G401.6 (cell line): ENCODE measurements at regions not wholly inside any gene's neighbourhood (a gene's known extent, or its start where the extent isn't known, plus 50 kb on each side); places are given as distances from the start of the nearest gene placed in this dataset.

ENCODE experiments used
- FAIRE-seq: peaks from 2 replicates; lab custom pipeline; 2012; peaks lifted over from hg19 to GRCh38; lab: Jason Lieb, UNC

DNA sequence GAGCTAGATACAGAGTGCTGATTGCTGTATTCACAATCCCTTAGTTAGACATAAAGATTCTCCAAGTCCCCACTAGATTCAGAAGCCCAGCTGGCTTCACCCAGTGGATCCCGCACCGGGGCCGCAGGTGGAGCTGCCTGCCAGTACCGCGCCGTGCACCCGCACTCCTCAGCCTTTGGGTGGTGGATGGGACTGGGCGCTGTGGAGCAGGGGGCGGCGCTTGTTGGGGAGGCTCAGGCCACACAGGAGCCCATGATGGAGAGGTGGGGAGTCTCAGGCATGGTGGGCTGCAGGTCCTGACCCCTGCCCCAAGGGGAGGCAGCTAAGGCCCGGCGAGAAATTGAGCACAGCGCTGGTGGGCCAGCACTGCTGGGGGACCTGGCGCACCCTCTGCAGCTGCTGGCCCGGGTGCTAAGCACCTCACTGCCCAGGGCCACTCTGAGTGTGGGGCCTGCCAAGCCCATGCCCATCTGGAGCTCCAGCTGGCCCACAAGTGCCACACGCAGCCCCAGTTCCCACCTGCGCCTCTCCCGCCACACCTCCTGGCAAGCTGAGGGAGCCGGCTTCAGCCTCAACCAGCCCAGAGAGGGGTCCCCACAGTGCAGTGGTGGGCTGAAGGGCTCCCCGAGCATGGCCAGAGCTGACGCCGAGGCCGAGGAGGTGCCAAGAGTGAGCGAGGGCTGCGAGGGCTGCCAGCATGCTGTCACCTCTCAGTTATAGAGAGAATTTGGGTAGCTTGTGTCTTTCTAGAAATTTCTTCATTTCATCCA lies 417.6 kb downstream of the METTL15 start:
- no peak for FAIRE-seq

DNA sequence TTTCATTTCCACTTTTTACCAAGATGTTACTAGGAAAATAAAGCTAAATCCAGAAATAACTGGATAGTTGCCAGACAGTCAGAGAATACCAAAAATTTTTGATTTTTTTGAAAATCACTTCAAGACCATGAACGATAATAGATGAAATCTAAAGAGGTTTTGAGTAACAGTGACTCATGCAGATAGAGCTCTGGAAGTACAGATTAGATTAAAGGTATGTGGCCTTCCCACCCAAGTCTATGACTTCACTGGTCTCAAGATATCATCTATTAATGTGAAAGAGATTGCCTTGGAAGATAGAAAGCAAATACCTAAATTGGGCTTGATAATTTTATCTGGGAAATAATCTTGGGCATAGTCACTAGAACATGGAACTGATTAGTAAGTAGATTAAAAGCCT lies 415.9 kb downstream of the METTL15 start:
- FAIRE-seq, result no peak

DNA sequence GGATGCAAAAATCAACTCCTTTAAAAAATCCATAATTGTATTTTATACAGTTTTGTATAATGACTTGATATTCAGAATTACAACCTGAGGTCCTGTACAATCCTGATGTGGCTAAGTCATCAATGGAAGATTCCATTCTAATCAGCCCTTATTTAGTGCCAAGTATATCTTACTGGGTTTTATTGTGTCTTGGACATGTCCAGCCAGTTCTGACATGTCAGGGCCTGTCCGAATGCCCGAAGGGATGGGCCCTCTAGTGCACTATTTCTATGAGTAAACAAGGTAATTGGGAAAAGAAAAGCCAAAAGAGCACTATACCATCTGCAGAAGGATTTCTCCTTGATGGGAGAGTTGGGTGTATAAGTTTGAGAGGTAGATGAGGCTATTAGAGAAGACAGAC lies 412.9 kb downstream of the METTL15 start:
- no peak for FAIRE-seq

DNA sequence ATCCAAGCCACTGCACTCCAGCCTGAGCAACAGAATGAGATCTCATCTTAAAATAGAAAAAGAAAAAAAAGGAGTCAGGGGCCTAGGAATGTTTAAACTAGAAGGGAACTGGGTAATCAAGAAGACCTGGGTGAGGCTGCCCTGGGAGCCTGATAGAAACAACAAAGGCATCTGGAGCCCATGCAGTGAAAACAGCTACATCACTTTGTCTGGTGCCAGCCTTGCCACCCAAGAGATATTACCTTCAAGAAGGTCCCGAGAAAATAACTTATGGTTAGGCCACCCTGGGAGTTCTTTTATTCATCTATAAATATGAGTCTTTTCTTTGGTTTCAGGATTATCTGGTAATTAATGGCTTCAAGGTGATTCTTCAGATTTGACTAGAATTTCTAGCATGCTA lies 412.1 kb downstream of the METTL15 start:
- no peak for FAIRE-seq

DNA sequence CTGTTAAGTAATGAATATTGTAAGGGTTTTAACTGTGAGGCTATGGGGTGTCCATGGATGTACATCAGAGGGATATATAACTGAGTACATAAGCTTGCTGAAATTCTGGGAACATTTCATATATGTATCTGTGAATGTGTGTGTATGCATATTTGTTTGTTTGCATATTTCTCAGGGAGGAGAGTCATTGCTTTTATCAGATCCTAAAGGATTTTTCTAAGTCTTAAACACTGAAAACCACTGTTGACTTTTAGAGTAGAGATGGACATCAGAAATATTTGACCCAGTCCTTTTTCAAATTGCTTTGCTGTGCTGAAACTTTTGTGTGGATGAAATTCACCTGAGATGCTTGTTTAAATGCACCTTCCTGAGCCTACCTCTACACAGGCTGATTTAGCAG lies 410.6 kb downstream of the METTL15 start:
- FAIRE-seq, result no peak

DNA sequence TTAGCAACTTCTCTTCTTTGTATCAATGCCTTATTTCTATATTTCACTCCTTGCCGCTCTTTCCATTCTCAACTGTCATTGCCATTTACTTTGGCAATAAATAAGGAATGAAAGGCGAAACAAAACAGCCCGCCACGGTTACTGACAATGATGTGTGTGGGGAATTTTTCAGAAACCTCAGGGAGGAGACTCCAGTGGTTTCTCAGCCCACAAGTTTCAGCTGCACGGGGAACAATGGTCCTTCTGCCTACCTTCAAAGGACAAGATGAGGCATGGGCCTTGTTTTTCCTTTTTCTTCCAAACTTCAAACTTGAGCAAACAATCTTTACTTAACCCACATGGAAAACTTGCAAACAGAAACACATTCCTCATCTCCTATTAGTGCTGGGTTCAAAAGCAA lies 409.4 kb downstream of the METTL15 start:
- FAIRE-seq, result no peak

DNA sequence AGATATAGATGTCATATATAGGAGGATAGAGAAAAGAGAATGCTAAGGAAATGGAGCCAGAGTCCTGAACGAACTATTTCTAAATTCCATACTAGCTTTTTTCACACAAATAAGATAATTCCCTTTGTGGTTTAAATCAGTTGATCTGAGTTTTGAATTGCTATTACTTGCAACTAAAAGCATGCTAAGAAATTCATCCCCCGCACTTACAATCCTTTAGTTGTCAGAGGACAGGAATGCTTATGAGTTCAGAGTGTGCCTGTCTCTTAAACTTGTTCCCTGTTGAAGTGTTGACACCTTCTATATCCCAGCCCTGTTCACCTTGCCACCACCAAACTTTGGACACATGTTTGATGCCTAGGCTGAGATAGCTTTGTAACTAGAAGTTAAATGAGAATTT lies 406.2 kb downstream of the METTL15 start:
- FAIRE-seq, result no peak

DNA sequence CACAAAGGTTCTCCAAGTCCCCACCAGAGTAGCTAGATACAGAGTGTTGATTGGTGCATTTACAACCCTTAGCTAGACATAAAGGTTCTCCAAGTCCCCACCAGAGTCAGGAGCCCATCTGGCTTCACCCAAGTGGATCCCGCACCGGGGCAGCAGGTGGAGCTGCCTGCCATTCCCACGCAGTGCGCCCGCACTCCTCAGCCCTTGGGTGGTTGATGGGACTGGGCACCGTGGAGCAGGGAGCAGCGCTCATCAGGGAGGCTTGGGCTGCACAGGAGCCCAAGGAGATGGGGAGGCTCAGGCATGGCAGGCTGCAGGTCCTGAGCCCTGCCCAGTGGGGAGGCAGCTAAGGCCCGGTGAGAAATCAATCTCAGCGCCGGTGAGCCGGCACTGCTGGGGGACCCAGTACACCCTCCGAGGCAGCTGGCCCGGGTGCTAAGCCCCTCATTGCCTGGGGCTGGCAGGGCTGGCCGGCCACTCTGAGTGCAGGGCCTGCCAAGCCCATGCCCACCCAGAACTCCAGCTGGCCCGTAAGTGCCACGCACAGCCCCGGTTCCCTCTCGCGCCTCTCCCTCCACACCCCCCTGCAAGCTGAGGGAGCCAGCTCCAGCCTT lies 404.1 kb downstream of the METTL15 start:
- no peak for FAIRE-seq

DNA sequence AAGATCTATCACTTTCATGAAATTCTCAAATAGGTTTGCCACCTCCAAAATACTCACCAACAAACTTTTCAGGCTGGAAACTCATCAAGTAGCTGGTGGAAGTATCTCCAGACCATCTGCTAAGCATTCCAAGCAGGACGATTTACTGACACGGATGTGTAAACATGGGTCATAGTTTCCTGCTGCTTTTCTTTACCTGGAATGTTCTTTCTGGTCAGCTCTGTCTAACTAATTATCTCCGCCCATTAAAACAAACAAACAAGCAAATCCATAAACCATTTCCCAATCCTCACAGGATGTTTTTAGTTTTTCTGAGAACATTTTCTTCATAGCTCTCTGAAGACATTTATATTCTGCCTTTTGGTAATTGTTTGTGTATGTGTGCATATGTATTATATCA lies 397.0 kb downstream of the METTL15 start:
- no peak for FAIRE-seq

DNA sequence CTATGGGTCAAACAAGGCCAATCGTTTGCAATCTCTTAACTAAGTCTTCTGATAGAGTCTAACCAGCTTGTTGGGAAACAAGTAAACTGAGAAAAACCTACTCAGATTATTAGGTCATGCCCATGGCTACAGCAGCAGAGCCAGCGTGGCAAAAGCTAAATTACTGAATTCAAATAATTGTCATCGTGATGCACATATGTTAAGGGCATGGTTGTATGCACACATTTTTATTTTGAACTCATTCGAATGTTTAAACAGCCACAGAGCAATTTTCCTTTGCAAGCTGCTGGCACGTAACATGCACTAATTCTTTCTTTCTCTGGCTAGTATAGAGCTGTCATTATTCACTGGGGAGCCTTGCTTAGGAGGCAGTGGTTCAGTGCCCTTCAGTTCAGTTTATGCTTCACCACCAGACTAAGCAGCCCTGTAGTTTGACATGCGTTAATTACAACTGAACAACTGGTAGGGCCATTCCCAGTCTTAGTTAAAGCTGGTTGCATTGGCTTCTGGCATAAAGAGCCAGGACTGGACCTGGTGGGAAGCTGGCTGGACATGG lies 396.4 kb downstream of the METTL15 start:
- no peak for FAIRE-seq

DNA sequence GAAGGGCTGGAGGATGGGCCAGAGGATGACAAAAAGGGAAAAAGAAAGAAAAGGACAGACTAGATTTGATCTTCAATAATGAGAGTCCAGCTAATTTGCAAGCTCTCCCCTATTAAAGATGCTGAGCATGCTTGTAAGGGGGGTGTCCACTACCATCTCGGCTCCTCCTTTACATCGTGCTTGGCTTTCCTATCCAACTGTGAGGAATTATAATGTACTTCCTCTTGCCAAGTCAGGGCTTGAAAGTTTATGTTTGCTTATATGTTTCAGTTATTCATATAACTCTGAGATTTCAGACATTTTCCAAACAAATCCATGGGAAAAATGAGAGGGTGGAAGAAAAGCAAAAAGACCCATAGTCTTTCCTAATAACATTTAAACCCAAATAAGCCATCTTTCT lies 387.1 kb downstream of the METTL15 start:
- no peak for FAIRE-seq

DNA sequence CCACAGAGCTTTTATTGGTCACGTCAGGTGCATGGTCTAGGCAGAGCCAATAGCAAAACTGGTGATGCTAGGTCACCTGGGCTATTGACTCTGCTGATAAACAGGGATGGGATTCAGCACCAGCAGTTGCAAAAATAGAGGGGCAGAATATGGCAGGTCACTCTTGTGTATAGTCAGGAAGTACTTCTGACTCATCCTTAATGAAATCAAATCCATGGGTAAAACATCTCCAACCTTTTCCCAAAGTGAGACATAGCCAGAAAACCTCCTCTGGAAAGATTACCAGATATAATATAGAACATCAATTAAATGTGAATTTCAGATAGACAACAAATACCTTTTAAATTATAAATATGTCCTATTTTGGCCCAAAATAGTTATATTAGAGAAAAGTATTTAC lies 383.2 kb downstream of the METTL15 start:
- FAIRE-seq, result no peak

DNA sequence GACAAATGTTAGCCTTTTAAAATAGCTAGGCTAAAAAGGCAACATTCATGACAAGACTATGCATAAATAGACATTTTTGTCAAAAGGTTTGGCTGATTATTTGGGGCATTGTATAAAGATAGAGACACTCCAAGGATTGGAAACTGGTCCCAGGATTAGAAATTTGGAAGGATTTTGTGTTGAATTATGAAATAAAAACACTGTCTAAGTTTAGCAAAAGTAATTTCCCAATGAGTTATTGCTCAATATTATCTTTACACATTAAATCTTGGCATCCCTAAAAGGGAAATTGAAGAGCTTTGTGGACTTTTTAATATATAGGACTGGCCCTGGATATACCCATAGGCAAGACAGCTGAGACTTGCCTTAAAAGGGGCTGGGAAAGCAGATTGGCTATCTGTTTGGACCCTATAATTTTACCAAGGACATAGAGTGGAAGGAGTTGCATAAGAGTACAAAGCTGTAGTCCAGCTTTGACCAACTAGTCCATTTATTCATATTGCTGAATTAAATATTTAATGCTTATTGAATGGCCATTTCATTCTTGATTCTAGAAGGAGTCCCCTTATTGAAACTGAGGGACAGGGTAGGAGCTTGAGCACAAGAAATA lies 382.7 kb downstream of the METTL15 start:
- FAIRE-seq, result no peak

DNA sequence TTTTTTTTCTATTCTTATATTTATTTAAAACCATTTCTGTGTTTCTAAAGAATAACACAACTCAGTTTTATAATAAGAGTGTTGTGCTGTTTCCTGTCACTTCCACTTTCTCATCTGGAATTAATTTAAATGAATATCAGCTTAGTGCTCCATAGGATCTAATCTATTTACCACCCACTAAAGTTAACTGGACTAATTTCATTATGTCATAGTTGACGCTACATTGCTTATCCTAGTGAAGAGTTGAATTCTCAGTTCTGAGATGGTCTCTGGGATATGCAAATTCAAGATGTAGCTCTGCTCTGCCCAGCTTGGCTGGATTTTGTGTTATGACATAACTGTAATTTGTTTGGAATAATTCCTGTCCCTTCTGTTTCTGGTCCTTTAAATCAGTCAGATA lies 380.1 kb downstream of the METTL15 start:
- no peak for FAIRE-seq

DNA sequence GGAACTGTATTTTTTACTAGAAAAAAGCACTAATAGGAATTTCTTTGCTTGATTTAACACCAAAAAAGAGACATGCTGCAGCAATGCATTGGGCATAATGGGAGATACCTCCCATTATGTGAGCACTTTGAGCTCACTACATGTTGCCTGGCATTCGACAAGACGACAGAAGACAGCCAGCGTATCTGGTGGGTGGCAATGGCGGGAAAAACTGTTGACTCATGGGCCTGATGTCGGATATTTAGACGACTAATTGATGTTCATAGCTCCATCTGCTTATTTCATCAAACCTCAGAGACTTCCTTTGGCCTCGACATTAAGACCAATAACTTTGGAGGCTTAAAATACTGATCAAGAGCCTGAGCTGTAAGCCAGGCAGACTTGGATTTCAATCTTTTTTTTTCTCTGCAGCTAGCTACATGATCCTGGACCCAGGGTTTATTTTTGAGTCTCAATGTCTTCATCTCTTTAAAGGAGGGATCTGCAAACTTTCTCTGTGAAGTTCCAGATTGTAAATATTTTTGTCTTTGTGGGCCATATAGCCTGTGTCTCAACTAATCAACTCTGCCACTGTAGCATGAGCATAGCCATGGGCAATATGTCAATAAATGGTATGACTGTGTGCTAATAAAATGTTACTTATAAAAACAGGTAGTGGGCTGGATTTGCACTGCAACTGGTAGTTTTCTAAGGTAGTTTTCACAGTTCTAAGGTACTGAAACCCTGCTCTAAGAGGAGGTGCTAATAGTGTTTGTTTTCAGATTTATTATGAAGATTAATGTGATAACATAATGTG lies 375.1 kb downstream of the METTL15 start:
- FAIRE-seq, result no peak

DNA sequence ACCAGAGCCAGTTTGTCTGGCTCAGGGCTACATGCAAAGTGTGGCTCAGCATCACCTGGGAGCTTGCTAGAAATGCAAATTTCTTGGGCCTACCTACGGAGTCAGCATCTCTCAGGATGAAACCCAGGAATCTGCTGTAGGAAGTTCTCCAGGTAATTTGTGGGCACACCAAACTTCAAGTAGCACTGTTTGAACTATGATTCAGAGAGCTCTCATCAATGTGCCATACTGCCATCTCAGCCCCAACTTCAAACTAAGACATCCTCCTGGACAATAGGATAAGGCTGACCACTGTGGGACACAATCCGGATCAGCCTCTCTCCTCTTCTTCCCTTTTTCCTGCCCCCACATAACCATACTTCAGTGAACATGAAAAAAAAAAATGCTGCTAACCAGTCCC lies 374.5 kb downstream of the METTL15 start:
- no peak for FAIRE-seq

DNA sequence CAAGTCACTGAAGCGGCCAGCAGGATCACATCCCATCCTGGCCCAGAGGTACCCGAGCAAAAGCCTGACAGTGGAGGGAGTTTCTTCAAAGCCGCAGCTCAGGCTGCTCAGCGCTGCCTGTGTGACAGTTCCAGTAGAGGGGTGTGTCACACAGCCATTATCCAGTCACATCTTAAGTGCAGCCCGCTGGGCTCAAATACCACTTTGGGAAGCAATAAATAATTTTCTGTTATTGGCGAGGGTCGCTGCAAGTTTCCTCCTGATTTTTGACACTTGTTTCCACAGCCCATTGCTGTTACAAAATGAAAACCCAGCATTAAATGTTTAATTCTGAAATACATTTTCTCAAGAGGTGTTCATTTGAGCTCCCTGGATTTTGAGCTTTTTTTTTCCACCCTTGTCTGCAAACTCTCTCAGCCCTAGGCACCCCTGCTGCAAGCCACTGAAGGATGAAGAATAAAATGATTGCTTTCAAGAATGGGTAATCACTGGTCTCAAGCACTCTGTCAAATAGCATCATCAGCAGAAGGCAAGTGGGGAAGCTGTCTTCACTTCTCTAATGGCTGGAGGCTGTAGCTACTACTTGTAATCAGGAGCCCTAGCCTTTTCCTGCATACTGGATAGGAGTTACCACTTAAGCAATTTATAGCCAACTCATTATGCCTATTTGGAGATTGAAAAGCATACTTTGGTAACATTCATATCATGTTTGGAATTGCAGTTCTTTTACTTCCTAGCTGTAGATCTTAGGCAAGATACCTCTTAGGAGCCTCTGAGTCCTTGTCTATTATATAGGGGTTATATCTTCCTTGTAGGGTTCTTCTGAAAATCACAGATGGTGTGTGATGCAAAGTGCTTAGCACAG lies 373.7 kb downstream of the METTL15 start:
- FAIRE-seq, result no peak

DNA sequence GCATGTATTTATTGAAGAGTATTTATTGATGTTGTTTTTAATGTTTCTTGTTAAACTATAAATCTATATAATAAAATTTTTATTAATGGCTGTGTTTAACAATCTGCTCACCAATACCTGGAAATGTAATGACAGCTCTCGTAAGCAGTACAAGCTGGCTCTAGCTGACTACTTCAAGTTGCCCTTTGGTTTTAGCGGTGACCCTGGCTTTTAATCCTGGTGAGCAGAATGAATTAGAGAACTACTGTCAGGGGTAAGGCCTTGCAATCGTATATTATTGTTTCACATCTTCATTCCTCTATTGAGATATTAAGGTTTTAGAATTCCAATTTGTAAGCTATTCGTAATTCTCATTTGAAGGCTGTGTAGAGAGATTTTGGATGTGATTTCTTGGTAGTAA lies 372.2 kb downstream of the METTL15 start:
- no peak for FAIRE-seq

DNA sequence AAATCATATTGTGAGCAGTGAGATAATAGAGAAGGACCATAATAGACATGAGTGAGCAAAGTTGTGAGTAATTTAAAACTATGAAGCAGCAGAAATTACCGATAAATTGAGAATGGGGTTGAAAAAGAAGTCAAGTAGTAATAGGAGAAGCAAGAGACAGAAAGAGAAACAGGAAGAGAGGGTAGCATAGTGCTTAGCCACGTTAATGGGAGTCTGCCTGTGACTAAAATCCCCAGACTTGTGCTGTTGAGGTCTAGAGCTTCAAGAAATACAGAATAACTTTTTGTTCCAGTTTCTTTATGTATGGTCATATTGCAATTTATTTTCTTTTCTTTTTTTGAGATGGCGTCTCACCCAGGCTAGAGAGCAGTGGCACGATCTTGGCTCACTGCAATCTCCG lies 368.7 kb downstream of the METTL15 start:
- no peak for FAIRE-seq

DNA sequence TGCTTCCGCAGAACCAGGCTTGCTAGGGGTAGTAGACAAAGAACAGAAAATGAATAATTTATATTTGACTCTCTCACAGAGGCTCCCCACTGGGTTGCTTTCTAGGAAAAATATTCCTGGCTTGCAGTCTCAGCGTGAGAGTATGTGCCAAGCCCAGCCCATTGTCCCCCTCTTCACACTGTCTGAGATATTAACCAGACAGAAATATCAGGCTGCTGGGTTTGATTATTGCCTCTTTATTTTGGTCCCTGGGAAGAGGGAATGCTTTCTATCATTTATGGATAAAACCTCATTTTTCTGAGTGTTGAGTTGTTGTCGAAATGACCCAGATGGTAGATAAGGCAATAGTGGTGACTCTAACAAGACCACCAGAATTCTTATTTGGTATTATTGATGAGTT lies 367.9 kb downstream of the METTL15 start:
- FAIRE-seq, result no peak

DNA sequence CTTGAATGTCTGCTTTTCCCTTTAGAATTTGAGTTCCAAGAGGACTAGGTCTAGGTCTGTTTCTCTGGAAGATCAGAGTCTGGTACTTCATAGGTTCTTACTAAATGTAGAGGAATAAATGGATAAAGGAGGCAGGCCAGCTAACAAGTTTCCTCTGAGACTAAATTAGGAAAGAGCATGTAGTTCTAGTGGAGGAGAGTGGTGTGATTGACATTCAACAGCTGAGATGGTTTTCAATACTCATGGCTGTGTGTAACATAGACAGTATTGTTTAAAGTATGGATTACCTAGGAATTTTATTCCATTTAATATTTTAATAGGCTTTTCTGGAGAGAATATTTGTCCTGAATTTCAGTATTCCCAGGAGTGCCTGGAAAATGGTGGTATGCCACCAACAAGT lies 364.7 kb downstream of the METTL15 start:
- no peak for FAIRE-seq

DNA sequence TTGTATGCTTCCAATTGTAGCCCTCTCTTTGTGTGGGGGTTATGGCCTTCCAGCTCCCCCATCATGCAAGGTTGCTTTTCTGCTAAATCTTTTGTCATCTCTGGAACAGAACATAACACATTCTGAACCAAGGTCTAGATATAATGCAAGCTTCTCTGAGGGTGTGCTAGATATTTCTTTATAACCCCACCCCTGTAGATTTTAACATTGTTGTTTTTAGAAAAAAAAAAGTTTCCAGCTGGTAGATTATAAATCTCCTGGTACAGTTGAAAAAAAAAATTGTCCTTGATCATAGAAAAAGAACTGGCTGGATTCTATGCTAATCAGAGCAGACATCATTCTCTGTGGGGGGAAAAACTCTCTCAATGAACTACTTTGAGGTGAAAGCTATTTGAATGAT lies 363.3 kb downstream of the METTL15 start:
- no peak for FAIRE-seq
